Trophoblast cell (in vitro differentiated cells and primary cell): ENCODE measurements at regions not wholly inside any gene's neighbourhood (a gene's known extent, or its start where the extent isn't known, plus 50 kb on each side); places are given as distances from the start of the nearest gene placed in this dataset.

Source experiments
- DNase-seq, 2 donors: peaks; one replicate each; pipeline ENCODE4 v3.0.0-alpha.2; 2016
- H2AFZ ChIP-seq: 2 replicates; pipeline ENCODE4 v1.6.1; 2013; ENCODE audit warnings: low read length, moderate library complexity, mild to moderate bottlenecking; ENCODE audit not compliant: insufficient read depth, poor library complexity
- H2AK5ac ChIP-seq: 2 replicates; pipeline ENCODE4 v1.6.1; 2013; ENCODE audit warnings: mild to moderate bottlenecking, low read length
- H2BK120ac ChIP-seq: 2 replicates; pipeline ENCODE4 v1.6.1; 2013; ENCODE audit warnings: low read length, mild to moderate bottlenecking, moderate library complexity; ENCODE audit not compliant: insufficient read depth, poor library complexity
- H2BK12ac ChIP-seq: 2 replicates; pipeline ENCODE4 v1.6.1; 2013; ENCODE audit warnings: mild to moderate bottlenecking, low read length, moderate library complexity
- H2BK5ac ChIP-seq: 2 replicates; pipeline ENCODE4 v1.6.1; 2013; ENCODE audit warnings: low read length, low read depth, moderate library complexity, mild to moderate bottlenecking; ENCODE audit not compliant: poor library complexity
- H3K14ac ChIP-seq: 2 replicates; pipeline ENCODE4 v1.6.1; 2013; ENCODE audit warnings: mild to moderate bottlenecking, low read length
- H3K18ac ChIP-seq: 2 replicates; pipeline ENCODE4 v1.6.1; 2013; ENCODE audit warnings: mild to moderate bottlenecking, low read length
- H3K23ac ChIP-seq: 2 replicates; pipeline ENCODE4 v1.6.1; 2013; ENCODE audit warnings: low read length
- H3K27ac ChIP-seq: 2 replicates; pipeline ENCODE4 v1.5.1; 2013; ENCODE audit warnings: low read depth, mild to moderate bottlenecking, inconsistent platforms, low read length, moderate library complexity
- H3K27me3 ChIP-seq: 2 replicates; pipeline ENCODE4 v1.6.1; 2013; ENCODE audit warnings: inconsistent platforms, mild to moderate bottlenecking, low read length, moderate library complexity; ENCODE audit not compliant: insufficient read depth
- H3K36me3 ChIP-seq, 2 experiments: 1 replicate in 1 of 2; 2 replicates in 1 of 2; pipeline ENCODE4 v1.6.1; 2013; ENCODE audit warnings: low read length in 2 of 2, mild to moderate bottlenecking in 2 of 2, moderate library complexity in 1 of 2; ENCODE audit not compliant: insufficient read depth in 2 of 2, control insufficient read depth in 1 of 2
- H3K4ac ChIP-seq: 2 replicates; pipeline ENCODE4 v1.6.1; 2013; ENCODE audit warnings: low read depth, mild to moderate bottlenecking, low read length, moderate library complexity
- H3K4me1 ChIP-seq, 2 experiments: 1 replicate in 1 of 2; 2 replicates in 1 of 2; pipeline ENCODE4 v1.6.1; 2013; ENCODE audit warnings: low read length in 2 of 2, mild to moderate bottlenecking in 2 of 2, moderate library complexity in 1 of 2; ENCODE audit not compliant: insufficient read depth in 2 of 2, control insufficient read depth in 1 of 2
- H3K4me2 ChIP-seq: 2 replicates; pipeline ENCODE4 v1.6.1; 2013; ENCODE audit warnings: inconsistent platforms, mild to moderate bottlenecking, low read length, moderate library complexity
- H3K4me3 ChIP-seq: 2 replicates; pipeline ENCODE4 v1.5.1; 2013; ENCODE audit warnings: mild to moderate bottlenecking, low read depth, low read length, inconsistent platforms
- H3K79me1 ChIP-seq: one replicate; pipeline ENCODE4 v1.6.1; 2013; ENCODE audit warnings: low read length
- H3K79me2 ChIP-seq: 2 replicates; pipeline ENCODE4 v1.6.1; 2013; ENCODE audit warnings: low read length, mild to moderate bottlenecking; ENCODE audit not compliant: control insufficient read depth, insufficient read depth, poor library complexity
- H3K9ac ChIP-seq: 2 replicates; pipeline ENCODE4 v1.6.1; 2013; ENCODE audit warnings: mild to moderate bottlenecking, low read length
- H3K9me3 ChIP-seq: 2 replicates; pipeline ENCODE4 v1.6.1; 2013; ENCODE audit warnings: low read depth, mild to moderate bottlenecking, control low read depth, inconsistent platforms, low read length; ENCODE audit not compliant: insufficient read depth
- H4K12ac ChIP-seq: 2 replicates; pipeline ENCODE4 v1.6.1; 2013; ENCODE audit warnings: low read depth, mild to moderate bottlenecking, low read length, moderate library complexity
- H4K8ac ChIP-seq: 2 replicates; pipeline ENCODE4 v1.6.1; 2013; ENCODE audit warnings: low read depth, mild to moderate bottlenecking, low read length, moderate library complexity
- H4K91ac ChIP-seq: one replicate; pipeline ENCODE4 v1.6.1; 2013; ENCODE audit warnings: low read depth, mild to moderate bottlenecking, low read length, moderate library complexity
- WGBS: extraction: QIAGEN DNeasy Blood & Tissue Kit; methylation state at CpG from one replicate; pipeline ENCODE4 v1.1.7; 2013; ENCODE audit warnings: missing lambda C conversion rate; ENCODE audit not compliant: insufficient read length, insufficient coverage; ENCODE audit errors: extremely low coverage; 5-methylcytosine and 5-hydroxymethylcytosine counted together

- Histone ChIP-seq H2BK120ac (no peak overlapping the region), H4K8ac (no peak overlapping the region), H2BK12ac (no peak overlapping the region), H3K14ac (no peak overlapping the region), H2AK5ac (no peak overlapping the region), H3K27me3 (no peaks in the 10 kb centered on the region), H3K36me3 (no peaks in the 10 kb centered on the region), H3K23ac (no peak overlapping the region), H4K91ac (no peak overlapping the region), H4K12ac (no peak overlapping the region), H2BK5ac (no peak overlapping the region), H3K4me1 (peaks cover 0 to 4% of the 10 kb centered on the region in 2 experiments), H3K4ac (no peak overlapping the region), H3K79me1 (peaks cover 2% of the 10 kb centered on the region), H3K27ac (no peak overlapping the region), H3K9ac (no peak overlapping the region), H3K79me2 (no peaks in the 10 kb centered on the region), H3K18ac (no peak overlapping the region), H3K9me3 (peaks cover 2% of the 10 kb centered on the region), H3K4me3 (no peak overlapping the region), H3K4me2 (no peak overlapping the region), H2AFZ (no peak overlapping the region)
- no peak for DNase-seq
- WGBS = no CpG with 5 or more reads among the region's 2 CpGs
These were observed 395.1 kb downstream of the PLK2 start for GRCh38 chr5:58064801-58065200.

- no peak overlapping the region for H3K4ac ChIP-seq
- H3K4me2 ChIP-seq = no peak overlapping the region
- no peak for DNase-seq
- no peak overlapping the region for H4K91ac ChIP-seq
- no peak overlapping the region for H2BK5ac ChIP-seq
- H3K36me3 ChIP-seq = no peaks in the 10 kb centered on the region
- no peak overlapping the region for H2BK12ac ChIP-seq
- no peak overlapping the region for H3K4me3 ChIP-seq
- no peak overlapping the region for H4K8ac ChIP-seq
- no peak overlapping the region for H3K27ac ChIP-seq
- WGBS = no CpG with 5 or more reads among the region's 3 CpGs
- peaks cover 0 to 4% of the 10 kb centered on the region in 2 experiments for H3K4me1 ChIP-seq
- H2AK5ac ChIP-seq = no peak overlapping the region
- no peaks in the 10 kb centered on the region for H3K79me2 ChIP-seq
- no peak overlapping the region for H3K14ac ChIP-seq
- no peak overlapping the region for H4K12ac ChIP-seq
- no peaks in the 10 kb centered on the region for H3K27me3 ChIP-seq
- H3K18ac ChIP-seq = no peak overlapping the region
- H3K79me1 ChIP-seq = peaks cover 2% of the 10 kb centered on the region
- H2BK120ac ChIP-seq = no peak overlapping the region
- H2AFZ ChIP-seq = no peak overlapping the region
- H3K9ac ChIP-seq = no peak overlapping the region
- H3K23ac ChIP-seq = no peak overlapping the region
- no peaks in the 10 kb centered on the region for H3K9me3 ChIP-seq
These were observed 398.9 kb downstream of the PLK2 start for GRCh38 chr5:58060996-58061395.

GRCh38 chr5:58057324-58057723, 402.6 kb downstream of the PLK2 start:
- Histone ChIP-seq H3K9me3 (no peaks in the 10 kb centered on the region), H3K36me3 (no peaks in the 10 kb centered on the region), H2AFZ (no peak overlapping the region), H4K12ac (no peak overlapping the region), H4K8ac (no peak overlapping the region), H2BK120ac (no peak overlapping the region), H3K79me2 (no peaks in the 10 kb centered on the region), H3K23ac (no peak overlapping the region), H3K27me3 (no peaks in the 10 kb centered on the region), H2BK5ac (no peak overlapping the region), H3K4me2 (no peak overlapping the region), H3K4me3 (no peak overlapping the region), H2AK5ac (no peak overlapping the region), H3K9ac (no peak overlapping the region), H3K18ac (no peak overlapping the region), H4K91ac (no peak overlapping the region), H3K27ac (no peak overlapping the region), H3K79me1 (no peaks in the 10 kb centered on the region), H3K4me1 (no peaks in the 10 kb centered on the region), H2BK12ac (no peak overlapping the region), H3K14ac (no peak overlapping the region), H3K4ac (no peak overlapping the region)
- DNase-seq = no peak
- no CpG with 5 or more reads among the region's 4 CpGs for WGBS

- Histone ChIP-seq H3K27me3 (no peaks in the 10 kb centered on the region), H3K9ac (no peak overlapping the region), H3K4me2 (no peak overlapping the region), H3K4ac (no peak overlapping the region), H2AK5ac (no peak overlapping the region), H2BK12ac (no peak overlapping the region), H3K79me1 (no peaks in the 10 kb centered on the region), H3K23ac (no peak overlapping the region), H3K4me1 (no peaks in the 10 kb centered on the region), H2BK5ac (no peak overlapping the region), H4K8ac (no peak overlapping the region), H4K91ac (no peak overlapping the region), H2AFZ (no peak overlapping the region), H3K14ac (no peak overlapping the region), H2BK120ac (no peak overlapping the region), H3K9me3 (no peaks in the 10 kb centered on the region), H3K18ac (no peak overlapping the region), H4K12ac (no peak overlapping the region), H3K79me2 (no peaks in the 10 kb centered on the region), H3K27ac (no peak overlapping the region), H3K4me3 (no peak overlapping the region), H3K36me3 (no peaks in the 10 kb centered on the region)
- DNase-seq = no peak
- WGBS = no CpG with 5 or more reads among the region's 1 CpG
These were observed 403.3 kb downstream of the PLK2 start for GRCh38 chr5:58056546-58056945.
